Ascending aorta (tissue), 2 donors: ENCODE measurements at regions not wholly inside any gene's neighbourhood (a gene's known extent, or its start where the extent isn't known, plus 50 kb on each side); places are given as distances from the start of the nearest gene placed in this dataset.

Experiments
- DNase-seq, 2 donors: peaks; one replicate each; pipeline ENCODE4 v3.0.0-alpha.2; 2019; ENCODE audit warnings: low spot score in 2 of 2
- H3K27ac ChIP-seq, 2 donors: fragments of 200-600 bp; sonication (generic); one replicate each; pipeline ENCODE4 v1.5.1; 2016 to 2017; ENCODE audit warnings: mild to moderate bottlenecking in 1 of 2
- H3K27me3 ChIP-seq: fragments of 200-600 bp; sonication (generic); one replicate; pipeline ENCODE4 v1.5.1; 2017
- H3K36me3 ChIP-seq, 2 donors: fragments of 200-600 bp; sonication (generic); one replicate each; pipeline ENCODE4 v1.5.1; 2016
- H3K4me1 ChIP-seq, 2 donors: fragments of 200-600 bp; sonication (generic); one replicate each; pipeline ENCODE4 v1.5.1; 2016 to 2017; ENCODE audit warnings: mild to moderate bottlenecking in 1 of 2
- H3K4me3 ChIP-seq, 2 donors: fragments of 200-600 bp; sonication (generic); one replicate each; pipeline ENCODE4 v1.5.1; 2016 to 2017; ENCODE audit warnings: mild to moderate bottlenecking in 1 of 2
- H3K9me3 ChIP-seq, 2 donors: fragments of 200-600 bp; sonication (generic); one replicate each; pipeline ENCODE4 v1.5.1; 2016
- CTCF ChIP-seq, 3 experiments: fragments of 200-600 bp in 2 of 3; fragments of 450-650 bp in 1 of 3; sonication (generic) in 2 of 3; IDR thresholded peaks; one replicate each; pipeline ENCODE4 v1.5.1; 2016 to 2019; ENCODE audit warnings: antibody characterized with exemption in 3 of 3, mild to moderate bottlenecking in 1 of 3, moderate library complexity in 1 of 3
- intact Hi-C: fragments of 100-400 bp; cut with DNase I; formaldehyde crosslinking; loops from one replicate; pipeline ENCODE4 v1.15.1; 2023

DNA sequence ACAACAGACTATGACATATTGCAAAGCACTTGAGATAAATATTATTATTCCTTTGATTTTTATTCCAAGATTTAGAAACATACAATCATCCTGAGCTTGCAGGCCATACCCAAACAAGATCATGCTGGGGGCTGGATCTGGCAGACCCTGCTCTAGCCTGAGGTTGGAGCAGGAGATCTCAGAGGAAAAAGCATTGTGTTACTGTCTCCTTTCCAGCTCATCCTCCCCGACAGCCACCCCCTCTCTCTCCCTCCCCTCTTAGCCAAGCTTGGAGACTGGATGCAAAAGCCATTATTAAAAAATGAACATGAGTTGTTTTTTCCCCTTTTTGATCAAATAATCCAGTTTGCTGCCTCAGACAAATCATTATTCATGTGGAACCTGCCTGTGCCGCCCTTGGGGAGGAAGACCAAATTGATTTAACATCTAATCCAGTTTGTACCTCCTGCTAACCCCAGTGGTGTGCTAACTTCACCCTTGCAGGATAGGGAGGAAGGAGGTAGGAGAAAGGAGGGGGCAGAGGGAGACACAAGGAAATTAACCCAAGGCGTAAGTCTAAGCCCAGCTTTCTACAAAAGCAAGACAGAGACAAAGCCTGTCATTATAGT is 565.8 kb upstream of the TBX3 start:
- H3K9me3 ChIP-seq: no peaks in the 10 kb centered on the region
- H3K27ac ChIP-seq: no peak overlapping the region
- DNase-seq: no peak
- no peaks in the 10 kb centered on the region for H3K27me3 ChIP-seq
- H3K36me3 ChIP-seq: no peaks in the 10 kb centered on the region
- intact Hi-C loops: no loop called here
- TF ChIP-seq CTCF (IDR thresholded peaks at IDR 0.05): no peak
- H3K4me1 ChIP-seq: no peaks in the 10 kb centered on the region
- H3K4me3 ChIP-seq: no peak overlapping the region

GRCh38 chr12:115245020-115245419 is 561.0 kb upstream of the TBX3 start:
- no peaks in the 10 kb centered on the region for H3K27me3 ChIP-seq
- no peak overlapping the region for H3K27ac ChIP-seq
- no peaks in the 10 kb centered on the region for H3K4me1 ChIP-seq
- no peak for DNase-seq
- intact Hi-C loops: no loop called here
- H3K9me3 ChIP-seq: no peaks in the 10 kb centered on the region
- TF ChIP-seq CTCF (IDR thresholded peaks at IDR 0.05): no peak
- no peaks in the 10 kb centered on the region for H3K36me3 ChIP-seq
- H3K4me3 ChIP-seq: no peak overlapping the region

GRCh38 chr12:115243933-115244628 is 560.1 kb upstream of the TBX3 start:
- TF ChIP-seq CTCF (IDR thresholded peaks at IDR 0.05): no peak
- H3K27ac ChIP-seq: no peak overlapping the region

DNA sequence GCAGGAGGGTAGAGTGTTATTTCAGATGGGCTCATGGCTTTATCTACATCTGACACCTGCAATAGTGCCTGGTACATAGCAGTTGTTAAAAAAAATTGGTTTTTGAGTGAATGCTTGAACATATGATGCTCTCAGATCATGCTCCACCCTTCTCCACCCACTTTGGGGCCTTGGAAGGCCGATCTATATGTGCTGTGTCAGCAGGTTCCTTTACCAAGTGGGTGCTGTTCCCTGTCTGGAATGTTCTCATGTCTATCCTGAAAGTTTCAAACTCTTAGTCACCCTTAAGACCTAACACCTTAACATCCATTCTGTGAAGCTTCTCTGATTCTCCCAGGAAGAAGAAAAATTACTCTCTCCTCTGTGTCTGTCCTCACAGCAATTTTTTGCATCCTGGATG is 556.3 kb upstream of the TBX3 start:
- DNase-seq: no peak
- Histone ChIP-seq H3K4me3 (no peak overlapping the region), H3K27ac (no peak overlapping the region), H3K9me3 (no peaks in the 10 kb centered on the region), H3K4me1 (no peaks in the 10 kb centered on the region), H3K36me3 (no peaks in the 10 kb centered on the region), H3K27me3 (no peaks in the 10 kb centered on the region)
- TF ChIP-seq CTCF (IDR thresholded peaks at IDR 0.05): no peak
- intact Hi-C loops: no loop called here

More at GRCh38 chr12:115243933-115244628, 560.1 kb upstream of the TBX3 start:
- no peaks in the 10 kb centered on the region for H3K36me3 ChIP-seq
- no peaks in the 10 kb centered on the region for H3K4me1 ChIP-seq
- H3K27me3 ChIP-seq: no peaks in the 10 kb centered on the region
- no peaks in the 10 kb centered on the region for H3K9me3 ChIP-seq
- no peak for DNase-seq
- no peak overlapping the region for H3K4me3 ChIP-seq
- intact Hi-C loops: no loop called here

DNA sequence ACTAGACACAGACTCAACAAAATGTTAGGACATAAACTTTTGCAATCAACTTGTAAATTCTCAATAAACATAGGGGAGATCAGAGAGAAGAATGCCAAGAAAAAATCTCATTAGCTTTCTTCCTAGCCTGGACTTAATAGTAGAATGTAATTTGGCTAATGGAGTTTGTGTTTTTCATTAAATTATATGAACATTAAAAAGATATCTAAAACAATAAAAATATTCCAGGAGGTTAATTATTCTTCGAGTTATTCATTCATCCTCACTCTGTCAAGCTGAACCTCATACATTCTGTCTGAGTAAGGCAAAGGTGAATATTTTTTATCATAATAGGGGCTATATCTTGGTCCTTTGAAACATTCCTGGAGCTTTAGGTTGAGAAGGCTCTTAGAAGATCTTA is 551.9 kb upstream of the TBX3 start:
- H3K4me1 ChIP-seq: no peaks in the 10 kb centered on the region
- no peak for DNase-seq
- no peak overlapping the region for H3K27ac ChIP-seq
- intact Hi-C loops: no loop called here
- H3K9me3 ChIP-seq: no peaks in the 10 kb centered on the region
- H3K4me3 ChIP-seq: no peak overlapping the region
- H3K36me3 ChIP-seq: no peaks in the 10 kb centered on the region
- H3K27me3 ChIP-seq: no peaks in the 10 kb centered on the region
- TF ChIP-seq CTCF (IDR thresholded peaks at IDR 0.05): no peak
